IMR-90 (cell line): ENCODE measurements at regions not wholly inside any gene's neighbourhood (a gene's known extent, or its start where the extent isn't known, plus 50 kb on each side); places are given as distances from the start of the nearest gene placed in this dataset.

Source experiments
- ATAC-seq: fragments of 200-7000 bp; cut with Tn5 transposase; 2 replicates; pipeline ENCODE4 v1.9.1; 2020; ENCODE audit warnings: low read depth, mild to moderate bottlenecking, moderate library complexity
- BruUV-seq: library from RNA; stranded (reverse); fragments of 400-500 nt; replicated peaks from 2 replicates; lab custom pipeline; 2021; lab: Mats Ljungman, UMichigan
- CTCF ChIA-PET: fragments of 300-600 bp; formaldehyde crosslinking; extraction: SDS; loops from one replicate; lab custom pipeline; 2021; ENCODE audit warnings: antibody characterized with exemption; lab: Yijun Ruan, JAX
- POLR2A ChIA-PET: fragments of 300-600 bp; sonication (Branson Sonifier 250); formaldehyde crosslinking; loops from one replicate; lab custom pipeline; 2022; ENCODE audit warnings: antibody characterized with exemption; ENCODE audit not compliant: unreplicated experiment; lab: Charles Lee
- DNase-seq: peaks from one replicate; pipeline ENCODE4 v3.0.0; 2013
- H2AFZ ChIP-seq: replicated peaks from 2 replicates; pipeline ENCODE3; 2013; ENCODE audit warnings: low read length, mild to moderate bottlenecking; ENCODE audit not compliant: poor library complexity
- H2AK5ac ChIP-seq: 2 replicates; pipeline ENCODE4 v1.6.1; 2013; ENCODE audit warnings: low read depth, low read length, inconsistent platforms
- H2AK9ac ChIP-seq: replicated peaks from 2 replicates; pipeline ENCODE3; 2013; ENCODE audit warnings: mild to moderate bottlenecking, low read depth, low read length, moderate library complexity; ENCODE audit not compliant: poor library complexity
- H2BK120ac ChIP-seq: 2 replicates; pipeline ENCODE4 v1.6.1; 2013; ENCODE audit warnings: low read depth, low read length, inconsistent platforms
- H2BK15ac ChIP-seq: 3 replicates; pipeline ENCODE4 v1.6.1; 2013; ENCODE audit warnings: low read depth, low read length, inconsistent platforms
- H2BK20ac ChIP-seq: 2 replicates; pipeline ENCODE4 v1.6.1; 2013; ENCODE audit warnings: low read depth, mild to moderate bottlenecking, inconsistent platforms, low read length, moderate library complexity
- H2BK5ac ChIP-seq: 2 replicates; pipeline ENCODE4 v1.6.1; 2013; ENCODE audit warnings: mild to moderate bottlenecking, low read depth, low read length, inconsistent platforms; ENCODE audit not compliant: poor library complexity, severe bottlenecking
- H3K14ac ChIP-seq: replicated peaks from 2 replicates; pipeline ENCODE4 v1.6.1; 2013; ENCODE audit warnings: low read depth, low read length, inconsistent platforms
- H3K18ac ChIP-seq: 2 replicates; pipeline ENCODE4 v1.6.1; 2013; ENCODE audit warnings: low read depth, low read length, control low read depth
- H3K23ac ChIP-seq: 2 replicates; pipeline ENCODE4 v1.6.1; 2013; ENCODE audit warnings: low read depth, low read length, inconsistent platforms
- H3K27ac ChIP-seq: 2 replicates; pipeline ENCODE4 v1.5.1; 2013; ENCODE audit warnings: mild to moderate bottlenecking, control low read depth, low read length; ENCODE audit not compliant: insufficient read depth
- H3K27me3 ChIP-seq: 2 replicates; pipeline ENCODE4 v1.6.1; 2013; ENCODE audit warnings: low read length; ENCODE audit not compliant: control insufficient read depth, insufficient read depth
- H3K36me3 ChIP-seq: 2 replicates; pipeline ENCODE4 v1.6.1; 2013; ENCODE audit warnings: low read length, mixed read lengths; ENCODE audit not compliant: control insufficient read depth, insufficient read depth
- H3K4ac ChIP-seq: 2 replicates; pipeline ENCODE4 v1.6.1; 2013; ENCODE audit warnings: low read depth, low read length, inconsistent platforms
- H3K4me1 ChIP-seq: 2 replicates; pipeline ENCODE4 v1.6.1; 2013; ENCODE audit warnings: low read length, mixed read lengths; ENCODE audit not compliant: control insufficient read depth, insufficient read depth
- H3K4me2 ChIP-seq: 2 replicates; pipeline ENCODE4 v1.6.1; 2013; ENCODE audit warnings: low read depth, mild to moderate bottlenecking, control low read depth, low read length, moderate library complexity
- H3K4me3 ChIP-seq: 2 replicates; pipeline ENCODE4 v1.5.1; 2013; ENCODE audit warnings: low read depth, mild to moderate bottlenecking, control low read depth, low read length, moderate library complexity; ENCODE audit not compliant: insufficient read depth
- H3K56ac ChIP-seq: 2 replicates; pipeline ENCODE4 v1.6.1; 2013; ENCODE audit warnings: low read length, inconsistent platforms; ENCODE audit not compliant: insufficient read depth; ENCODE audit errors: extremely low read depth
- H3K79me1 ChIP-seq, 2 experiments: 2 replicates each; pipeline ENCODE4 v1.6.1; 2013; ENCODE audit warnings: low read length in 2 of 2, inconsistent platforms in 1 of 2, low read depth in 1 of 2
- H3K9ac ChIP-seq: 2 replicates; pipeline ENCODE4 v1.6.1; 2013; ENCODE audit warnings: low read depth, low read length, control low read depth
- H3K9me1 ChIP-seq: 2 replicates; pipeline ENCODE4 v1.6.1; 2013; ENCODE audit warnings: low read length, inconsistent platforms; ENCODE audit not compliant: insufficient read depth
- H3K9me3 ChIP-seq: 2 replicates; pipeline ENCODE4 v1.6.1; 2013; ENCODE audit warnings: low read length; ENCODE audit not compliant: control insufficient read depth, insufficient read depth
- H4K20me1 ChIP-seq: 2 replicates; pipeline ENCODE4 v1.6.1; 2013; ENCODE audit warnings: low read length, inconsistent platforms; ENCODE audit not compliant: insufficient read depth
- H4K5ac ChIP-seq: 2 replicates; pipeline ENCODE4 v1.6.1; 2013; ENCODE audit warnings: mild to moderate bottlenecking, low read depth, low read length, control low read depth
- H4K8ac ChIP-seq, 2 experiments: 2 replicates each; pipeline ENCODE4 v1.6.1; 2013; ENCODE audit warnings: low read depth in 2 of 2, low read length in 2 of 2, control low read depth in 1 of 2, inconsistent platforms in 1 of 2
- H4K91ac ChIP-seq: 2 replicates; pipeline ENCODE4 v1.6.1; 2013; ENCODE audit warnings: low read depth, low read length, inconsistent platforms; ENCODE audit not compliant: insufficient read depth
- BHLHE40 ChIP-seq: fragments of 150-350 bp; IDR thresholded peaks from 2 replicates; pipeline ENCODE4 v1.6.1; 2016; ENCODE audit warnings: mild to moderate bottlenecking, low read depth, low read length
- CEBPB ChIP-seq: IDR thresholded peaks from 2 replicates; pipeline ENCODE4 v1.6.1; 2012; ENCODE audit warnings: low read depth, low read length, improper control_type of control experiment
- CHD1 ChIP-seq: IDR thresholded peaks from 2 replicates; pipeline ENCODE4 v1.6.1; 2012; ENCODE audit warnings: low read depth, low read length, improper control_type of control experiment
- CTCF ChIP-seq: conservative IDR thresholded peaks from 2 replicates; pipeline ENCODE4 v1.5.1; 2012; ENCODE audit warnings: mild to moderate bottlenecking, low read depth, low read length, improper control_type of control experiment
- ELK1 ChIP-seq: fragments of 150-350 bp; IDR thresholded peaks from 2 replicates; pipeline ENCODE4 v1.6.1; 2016; ENCODE audit warnings: low read depth, mild to moderate bottlenecking, low read length, moderate library complexity, borderline replicate concordance
- FOS ChIP-seq: fragments of 150-350 bp; IDR thresholded peaks from 2 replicates; pipeline ENCODE4 v1.6.1; 2016; ENCODE audit warnings: low read depth, low read length
- MAFK ChIP-seq: IDR thresholded peaks from 2 replicates; pipeline ENCODE4 v1.6.1; 2012; ENCODE audit warnings: low read depth, low read length, improper control_type of control experiment
- MAZ ChIP-seq: IDR thresholded peaks from 2 replicates; pipeline ENCODE4 v1.6.1; 2012; ENCODE audit warnings: low read depth, mild to moderate bottlenecking, low read length, improper control_type of control experiment, moderate library complexity, borderline replicate concordance
- MXI1 ChIP-seq: IDR thresholded peaks from 2 replicates; pipeline ENCODE4 v1.6.1; 2012; ENCODE audit warnings: low read depth, mild to moderate bottlenecking, low read length, moderate library complexity, borderline replicate concordance
- NFE2L2 ChIP-seq: fragments of 150-350 bp; IDR thresholded peaks from 2 replicates; pipeline ENCODE4 v1.6.1; 2016; ENCODE audit warnings: low read depth, mild to moderate bottlenecking, low read length
- POLR2A ChIP-seq: IDR thresholded peaks from 2 replicates; pipeline ENCODE4 v1.6.1; 2012; ENCODE audit warnings: mild to moderate bottlenecking, low read depth, low read length
- RAD21 ChIP-seq: IDR thresholded peaks from 2 replicates; pipeline ENCODE4 v1.6.1; 2012; ENCODE audit warnings: low read length, improper control_type of control experiment
- RCOR1 ChIP-seq: IDR thresholded peaks from 2 replicates; pipeline ENCODE4 v1.6.1; 2012; ENCODE audit warnings: mild to moderate bottlenecking, low read length, improper control_type of control experiment; ENCODE audit not compliant: insufficient replicate concordance
- RFX5 ChIP-seq: IDR thresholded peaks from 2 replicates; pipeline ENCODE4 v1.8.0; 2012; ENCODE audit warnings: low read depth, mild to moderate bottlenecking, low read length, moderate library complexity
- SMC3 ChIP-seq: fragments of 150-350 bp; IDR thresholded peaks from 2 replicates; pipeline ENCODE4 v1.6.1; 2016; ENCODE audit warnings: low read depth, mild to moderate bottlenecking, antibody characterized with exemption, low read length, moderate library complexity
- USF2 ChIP-seq: fragments of 150-350 bp; IDR thresholded peaks from 2 replicates; pipeline ENCODE4 v1.6.1; 2017; ENCODE audit warnings: mild to moderate bottlenecking, antibody characterized with exemption, low read length, low read depth
- WGBS, 2 experiments: methylation state at CpG; one replicate each; pipeline versions ENCODE4 v1.1.5 to v1.1.7; 2013; ENCODE audit warnings: missing lambda C conversion rate in 2 of 2; ENCODE audit not compliant: insufficient read length in 1 of 2; ENCODE audit errors: extremely low coverage in 2 of 2; 5-methylcytosine and 5-hydroxymethylcytosine counted together
- dilution Hi-C: fragments of 300-500 bp; cut with HindIII; formaldehyde crosslinking; loops from one replicate; pipeline ENCODE4 v1.14.3; 2018; ENCODE audit warnings: low sequenced_read_pairs; ENCODE audit not compliant: unreplicated experiment
- in situ Hi-C: fragments of 300-500 bp; cut with MboI; formaldehyde crosslinking; loops from 3 replicates; pipeline ENCODE4 v1.14.3; 2019; ENCODE audit warnings: low sequenced_read_pairs, inconsistent platforms, mixed read lengths
- intact Hi-C: fragments of 100-400 bp; cut with micrococcal nuclease; formaldehyde crosslinking; loops from 2 replicates; pipeline ENCODE4 v1.10.0; 2022

GRCh38 chr9:106321394-106322180 is 541.4 kb upstream of the ZNF462 start:
- ChIA-PET CTCF (interaction anchor here (0.8 kb wide), 1 partner anchor 103 kb away, joined by 3 read pairs; no protein-coding TSS in a partner anchor), POLR2A (no interaction called here)
- Histone ChIP-seq H3K18ac (no peak overlapping the region), H4K20me1 (no peaks in the 10 kb centered on the region), H2AFZ (no peak overlapping the region), H2AK9ac (no peak overlapping the region), H2BK120ac (no peak overlapping the region), H3K9me1 (no peaks in the 10 kb centered on the region), H3K4ac (no peak overlapping the region), H3K79me1 (no peaks in the 10 kb centered on the region), H3K4me3 (no peak overlapping the region), H4K91ac (no peak overlapping the region), H3K4me1 (no peaks in the 10 kb centered on the region), H3K14ac (no peak overlapping the region), H2BK5ac (no peak overlapping the region), H2AK5ac (no peak overlapping the region), H3K23ac (no peak overlapping the region), H2BK20ac (no peak overlapping the region), H3K27me3 (no peaks in the 10 kb centered on the region), H3K4me2 (no peak overlapping the region), H2BK15ac (no peak overlapping the region), H4K5ac (no peak overlapping the region), H3K36me3 (no peaks in the 10 kb centered on the region), H3K27ac (no peak overlapping the region), H3K9ac (no peak overlapping the region), H4K8ac (no peak overlapping the region), H3K56ac (no peak overlapping the region), H3K9me3 (peaks cover 10% of the 10 kb centered on the region; the same call in 1 of the 2 replicates)
- dilution Hi-C loops: no loop called here
- ATAC-seq (no peak), DNase-seq (no peak)
- no TSS peak for BruUV-seq
- TF ChIP-seq MAZ (no peak), CHD1 (no peak), POLR2A (no peak), USF2 (no peak), SMC3 (no peak), CTCF (no peak), MXI1 (no peak), CEBPB (no peak), FOS (no peak), RAD21 (no peak), BHLHE40 (no peak), NFE2L2 (no peak), ELK1 (no peak), RFX5 (no peak), MAFK (no peak), RCOR1 (no peak)
- intact Hi-C loops: no loop called here
- in situ Hi-C loops: no loop called here
- WGBS, 2 experiments: no CpG with 5 or more reads among the region's 5 CpGs
